H1 (cell line): ENCODE measurements at regions not wholly inside any gene's neighbourhood (a gene's known extent, or its start where the extent isn't known, plus 50 kb on each side); places are given as distances from the start of the nearest gene placed in this dataset.
A peak's percentile ranks its signal among the peaks of the same experiment; 100 is the strongest.

Experiments used
- BCL11A ChIP-seq, 2 experiments: IDR thresholded peaks; one replicate each; pipeline ENCODE4 v1.6.1; 2011; ENCODE audit warnings: low read depth in 2 of 2, low read length in 2 of 2, mild to moderate bottlenecking in 2 of 2
- BRCA1 ChIP-seq: IDR thresholded peaks from 2 replicates; pipeline ENCODE4 v1.6.1; 2012; ENCODE audit warnings: low read depth, low read length, improper control_type of control experiment
- KDM1A ChIP-seq: fragments of 200-600, 300-600 bp; sonication (generic); IDR thresholded peaks from 2 replicates; pipeline ENCODE4 v1.7.1; 2016; ENCODE audit warnings: mild to moderate bottlenecking, low read length, borderline replicate concordance
- KDM4A ChIP-seq: IDR thresholded peaks from one replicate; pipeline ENCODE4 v1.7.1; 2012; ENCODE audit warnings: low read depth, mild to moderate bottlenecking, moderate library complexity, low read length, inconsistent platforms; ENCODE audit not compliant: severe bottlenecking
- POLR2AphosphoS5 ChIP-seq: IDR thresholded peaks from 2 replicates; pipeline ENCODE4 v1.6.1; 2011; ENCODE audit warnings: low read depth, low read length
- RBBP5 ChIP-seq: IDR thresholded peaks from 2 replicates; pipeline ENCODE4 v1.7.1; 2012; ENCODE audit warnings: low read depth, mild to moderate bottlenecking, inconsistent platforms, low read length, moderate library complexity, borderline replicate concordance
- SIN3A ChIP-seq, 2 experiments: IDR thresholded peaks in 1 of 2; conservative IDR thresholded peaks in 1 of 2; 2 replicates each; pipeline ENCODE4 v1.6.1; 2011 to 2012; ENCODE audit warnings: low read length in 2 of 2, improper control_type of control experiment in 1 of 2, low read depth in 1 of 2, mild to moderate bottlenecking in 1 of 2
- SIRT6 ChIP-seq: IDR thresholded peaks from one replicate; pipeline ENCODE4 v1.7.1; 2012; ENCODE audit warnings: low read length, inconsistent platforms
- SUZ12 ChIP-seq: fragments of 200-600 bp; sonication (generic); IDR thresholded peaks from 2 replicates; pipeline ENCODE4 v1.6.1; 2012; ENCODE audit warnings: mild to moderate bottlenecking, inconsistent platforms, low read length, moderate library complexity, mixed read lengths
- TAF7 ChIP-seq: optimal IDR thresholded peaks from 2 replicates; pipeline ENCODE3; 2011; ENCODE audit warnings: low read depth, mild to moderate bottlenecking, inconsistent platforms, low read length, moderate library complexity, borderline replicate concordance
- YY1 ChIP-seq: IDR thresholded peaks from 2 replicates; pipeline ENCODE4 v1.6.1; 2011; ENCODE audit warnings: low read depth, mild to moderate bottlenecking, low read length
- TF ChIP-seq, protein P1 (sequence below): IDR thresholded peaks from 2 replicates; pipeline ENCODE4 v1.6.1; 2011; ENCODE audit warnings: low read depth, mild to moderate bottlenecking, low read length; ENCODE audit not compliant: insufficient read depth

DNA sequence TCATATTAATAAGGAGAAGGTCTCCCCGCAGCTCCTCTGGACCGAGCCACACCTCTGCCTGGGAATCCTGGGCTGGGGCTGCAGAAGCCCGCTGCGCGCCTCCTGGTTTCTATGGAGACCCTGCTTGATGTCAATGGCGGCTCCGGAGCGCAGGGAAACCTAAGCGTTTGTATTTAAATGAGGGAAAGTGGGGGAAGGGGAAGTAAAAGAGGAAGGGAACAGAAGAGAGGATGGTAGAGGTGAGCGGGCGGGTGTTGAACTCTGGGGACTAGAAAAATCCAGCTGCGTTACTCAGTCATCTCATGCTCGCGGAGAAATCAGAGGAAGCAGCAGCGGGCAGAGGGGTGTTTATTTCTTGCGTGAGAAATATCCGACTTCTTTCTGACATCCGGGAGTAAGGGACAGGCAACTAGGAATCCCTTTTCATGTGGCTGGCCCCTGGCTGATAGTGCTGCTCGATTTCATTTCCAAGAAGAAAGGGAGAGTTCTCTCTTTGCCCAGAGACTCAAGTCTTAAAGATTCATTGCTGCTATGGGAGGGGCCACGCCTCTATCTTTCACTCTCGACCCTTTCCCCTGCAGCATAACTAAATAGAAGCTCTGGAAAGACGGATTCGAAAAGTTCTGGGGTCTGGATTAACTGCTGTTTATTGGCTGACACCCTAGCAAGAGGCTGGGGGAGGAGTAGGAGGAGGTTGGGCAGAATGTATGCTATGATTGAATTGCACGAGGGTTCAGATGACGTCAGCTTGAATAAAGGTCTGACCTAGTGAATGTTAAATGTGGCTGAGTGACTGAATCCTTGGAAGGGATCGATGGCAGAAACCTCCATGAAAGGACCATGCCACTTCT, 110.5 kb upstream of the GAP43 start (continued):
- TF ChIP-seq, protein P1, sequence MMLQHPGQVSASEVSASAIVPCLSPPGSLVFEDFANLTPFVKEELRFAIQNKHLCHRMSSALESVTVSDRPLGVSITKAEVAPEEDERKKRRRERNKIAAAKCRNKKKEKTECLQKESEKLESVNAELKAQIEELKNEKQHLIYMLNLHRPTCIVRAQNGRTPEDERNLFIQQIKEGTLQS = no peak
- no peak for TF ChIP-seq KDM1A
- peak; percentile 94 for TF ChIP-seq YY1
- TF ChIP-seq SUZ12 = no peak
- no peak for TF ChIP-seq BCL11A (IDR thresholded peaks at IDR 0.05; ENCODE audit: low read depth in 2 of 2, low read length in 2 of 2)
- TF ChIP-seq SIN3A (conservative IDR thresholded peaks at IDR 0.05 in 1 of 2, IDR thresholded peaks at IDR 0.05 in 1 of 2; ENCODE audit: low read depth in 1 of 2, low read length in 2 of 2) = peak in 1 of 2 experiments; percentile 57; a peak in 1 of 4 replicates
- TF ChIP-seq KDM4A = peak; percentile 12
- no peak for TF ChIP-seq POLR2AphosphoS5
- no peak for TF ChIP-seq TAF7
- peak; percentile 97; the same call in 1 of the 2 replicates for TF ChIP-seq RBBP5
- TF ChIP-seq BRCA1 = no peak
- TF ChIP-seq SIRT6 = no peak
